ENCODE measurements at regions not wholly inside any gene's neighbourhood (a gene's known extent, or its start where the extent isn't known, plus 50 kb on each side); places are given as distances from the start of the nearest gene placed in this dataset.

DNA sequence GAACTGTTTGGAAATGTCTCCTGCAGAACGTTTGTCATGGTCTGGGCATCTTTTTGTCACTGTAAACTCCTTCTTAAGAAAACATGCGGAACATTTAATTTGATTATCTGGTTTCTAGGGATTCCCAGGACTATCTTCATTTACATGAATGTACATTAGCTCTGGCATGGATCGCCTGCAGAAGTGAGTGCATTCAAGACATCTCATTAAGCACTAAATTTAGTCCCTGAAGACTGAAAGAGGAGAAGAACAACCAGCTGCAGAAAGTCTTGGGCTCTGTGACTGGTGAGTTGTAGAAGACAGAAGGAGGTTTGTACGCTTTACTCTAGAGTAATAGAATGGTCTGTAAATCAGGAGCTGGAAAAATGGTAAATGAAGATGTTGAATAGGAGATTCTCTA lies 540.7 kb downstream of the BCKDHB start:
- TF ChIP-seq POLR2A (IDR thresholded peaks at IDR 0.05; ENCODE audit: low read length) (no peak), GATA1 (IDR thresholded peaks at IDR 0.05; ENCODE audit: low read depth, low read length) (no peak)

Data from erythroblast (primary cell).